ENCODE measurements at regions not wholly inside any gene's neighbourhood (a gene's known extent, or its start where the extent isn't known, plus 50 kb on each side); places are given as distances from the start of the nearest gene placed in this dataset.
"Not testable (repeated sequence)": the region's sequence is repeated elsewhere in the genome, so short reads cannot be mapped to it uniquely, and the experiment has no call there.

GRCh38 chr2:196515608-196516007 is 123.9 kb upstream of the CCDC150 start:
- Mint-ChIP-seq H3K4me3 (ENCODE audit: unreplicated experiment) (no peak overlapping the region), H3K36me3 (ENCODE audit: unreplicated experiment) (no peaks in the 10 kb centered on the region), H3K27ac (ENCODE audit: unreplicated experiment) (no peak overlapping the region), H3K4me1 (ENCODE audit: unreplicated experiment) (peaks cover 15% of the 10 kb centered on the region), H3K27me3 (ENCODE audit: unreplicated experiment) (no peaks in the 10 kb centered on the region), H3K9me3 (ENCODE audit: unreplicated experiment) (no peaks in the 10 kb centered on the region)
- DNase-seq (ENCODE audit: extremely low spot score, unreplicated experiment): no peak
- TF ChIP-seq, protein P1, sequence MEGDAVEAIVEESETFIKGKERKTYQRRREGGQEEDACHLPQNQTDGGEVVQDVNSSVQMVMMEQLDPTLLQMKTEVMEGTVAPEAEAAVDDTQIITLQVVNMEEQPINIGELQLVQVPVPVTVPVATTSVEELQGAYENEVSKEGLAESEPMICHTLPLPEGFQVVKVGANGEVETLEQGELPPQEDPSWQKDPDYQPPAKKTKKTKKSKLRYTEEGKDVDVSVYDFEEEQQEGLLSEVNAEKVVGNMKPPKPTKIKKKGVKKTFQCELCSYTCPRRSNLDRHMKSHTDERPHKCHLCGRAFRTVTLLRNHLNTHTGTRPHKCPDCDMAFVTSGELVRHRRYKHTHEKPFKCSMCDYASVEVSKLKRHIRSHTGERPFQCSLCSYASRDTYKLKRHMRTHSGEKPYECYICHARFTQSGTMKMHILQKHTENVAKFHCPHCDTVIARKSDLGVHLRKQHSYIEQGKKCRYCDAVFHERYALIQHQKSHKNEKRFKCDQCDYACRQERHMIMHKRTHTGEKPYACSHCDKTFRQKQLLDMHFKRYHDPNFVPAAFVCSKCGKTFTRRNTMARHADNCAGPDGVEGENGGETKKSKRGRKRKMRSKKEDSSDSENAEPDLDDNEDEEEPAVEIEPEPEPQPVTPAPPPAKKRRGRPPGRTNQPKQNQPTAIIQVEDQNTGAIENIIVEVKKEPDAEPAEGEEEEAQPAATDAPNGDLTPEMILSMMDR (IDR thresholded peaks at IDR 0.05): no peak

DNA sequence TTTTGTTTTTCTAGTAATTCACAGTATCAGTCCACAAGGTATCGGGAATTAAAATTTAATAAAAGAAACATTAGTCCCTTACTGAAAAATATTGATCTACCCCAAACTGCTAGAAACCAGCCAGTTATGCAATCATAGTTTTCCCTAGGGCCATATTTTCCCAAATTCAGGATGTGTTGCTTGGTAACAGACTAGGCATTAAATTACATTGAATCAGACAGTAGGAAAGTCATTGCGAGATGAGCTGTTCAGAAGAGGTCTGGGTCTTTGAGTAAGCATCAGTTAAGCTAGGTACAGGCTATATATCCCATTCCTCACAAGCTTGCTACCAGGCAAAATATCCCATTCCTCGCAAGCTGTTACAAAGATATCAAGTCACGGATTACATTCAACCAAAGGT is 123.0 kb upstream of the CCDC150 start:
- H3K36me3 Mint-ChIP-seq (ENCODE audit: unreplicated experiment): no peaks in the 10 kb centered on the region
- H3K27ac Mint-ChIP-seq (ENCODE audit: unreplicated experiment): peak overlapping the region; percentile 42
- DNase-seq (ENCODE audit: extremely low spot score, unreplicated experiment): no peak
- peaks cover 14% of the 10 kb centered on the region for H3K4me1 Mint-ChIP-seq (ENCODE audit: unreplicated experiment)
- H3K27me3 Mint-ChIP-seq (ENCODE audit: unreplicated experiment): no peaks in the 10 kb centered on the region
- no peaks in the 10 kb centered on the region for H3K9me3 Mint-ChIP-seq (ENCODE audit: unreplicated experiment)
- TF ChIP-seq, protein P1 (IDR thresholded peaks at IDR 0.05): no peak
- H3K4me3 Mint-ChIP-seq (ENCODE audit: unreplicated experiment): no peak overlapping the region

- no peak overlapping the region for H3K27ac Mint-ChIP-seq (ENCODE audit: unreplicated experiment)
Measured at GRCh38 chr2:196520605-196521004, 118.9 kb upstream of the CCDC150 start.

DNA sequence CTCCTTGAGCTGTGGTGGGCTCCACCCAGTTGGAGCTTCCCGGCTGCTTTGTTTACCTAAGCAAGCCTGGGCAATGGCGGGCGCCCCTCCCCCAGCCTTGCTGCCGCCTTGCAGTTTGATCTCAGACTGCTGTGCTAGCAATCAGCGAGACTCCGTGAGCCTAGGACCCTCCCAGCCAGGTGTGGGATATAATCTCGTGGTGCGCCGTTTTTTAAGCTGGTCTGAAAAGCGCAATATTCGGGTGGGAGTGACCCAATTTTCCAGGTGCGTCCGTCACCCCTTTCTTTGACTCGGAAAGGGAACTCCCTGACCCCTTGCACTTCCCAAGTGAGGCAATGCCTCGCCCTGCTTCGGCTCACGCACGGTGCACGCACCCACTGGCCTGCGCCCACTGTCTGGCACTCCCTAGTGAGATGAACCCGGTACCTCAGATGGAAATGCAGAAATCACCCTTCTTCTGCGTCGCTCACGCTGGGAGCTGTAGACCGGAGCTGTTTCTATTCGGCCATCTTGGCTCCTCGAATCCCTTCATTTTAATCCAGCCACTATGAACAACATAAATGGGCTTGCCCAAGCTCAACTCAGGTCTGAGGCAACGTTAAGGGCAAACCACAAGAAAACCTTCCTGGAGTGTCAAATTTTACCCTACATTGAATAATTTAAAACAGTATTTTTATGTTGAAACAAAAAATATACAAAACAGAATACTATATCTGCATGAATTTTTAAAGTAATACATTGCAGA is 112.4 kb upstream of the CCDC150 start:
- not testable (repeated sequence) for DNase-seq (ENCODE audit: extremely low spot score, unreplicated experiment); H3K4me3 Mint-ChIP-seq (ENCODE audit: unreplicated experiment); H3K36me3 Mint-ChIP-seq (ENCODE audit: unreplicated experiment); H3K27me3 Mint-ChIP-seq (ENCODE audit: unreplicated experiment); H3K4me1 Mint-ChIP-seq (ENCODE audit: unreplicated experiment); H3K9me3 Mint-ChIP-seq (ENCODE audit: unreplicated experiment)
- H3K27ac Mint-ChIP-seq (ENCODE audit: unreplicated experiment): peak overlapping the region; percentile 6

More at GRCh38 chr2:196520605-196521004, 118.9 kb upstream of the CCDC150 start:
- TF ChIP-seq, protein P1 (IDR thresholded peaks at IDR 0.05): no peak
- H3K36me3 Mint-ChIP-seq (ENCODE audit: unreplicated experiment): no peaks in the 10 kb centered on the region
- no peaks in the 10 kb centered on the region for H3K27me3 Mint-ChIP-seq (ENCODE audit: unreplicated experiment)
- DNase-seq (ENCODE audit: extremely low spot score, unreplicated experiment): no peak
- peaks cover 7% of the 10 kb centered on the region for H3K4me1 Mint-ChIP-seq (ENCODE audit: unreplicated experiment)
- H3K9me3 Mint-ChIP-seq (ENCODE audit: unreplicated experiment): no peaks in the 10 kb centered on the region
- H3K4me3 Mint-ChIP-seq (ENCODE audit: unreplicated experiment): no peak overlapping the region

GRCh38 chr2:196528486-196529223 is 110.9 kb upstream of the CCDC150 start:
- no peaks in the 10 kb centered on the region for H3K27me3 Mint-ChIP-seq (ENCODE audit: unreplicated experiment)
- no peaks in the 10 kb centered on the region for H3K9me3 Mint-ChIP-seq (ENCODE audit: unreplicated experiment)
- no peak overlapping the region for H3K27ac Mint-ChIP-seq (ENCODE audit: unreplicated experiment)
- no peaks in the 10 kb centered on the region for H3K36me3 Mint-ChIP-seq (ENCODE audit: unreplicated experiment)
- TF ChIP-seq, protein P1 (IDR thresholded peaks at IDR 0.05): no peak
- no peak for DNase-seq (ENCODE audit: extremely low spot score, unreplicated experiment)
- no peak overlapping the region for H3K4me3 Mint-ChIP-seq (ENCODE audit: unreplicated experiment)
- peaks cover 9% of the 10 kb centered on the region for H3K4me1 Mint-ChIP-seq (ENCODE audit: unreplicated experiment)
